HCT116 (cell line): ENCODE measurements at regions not wholly inside any gene's neighbourhood (a gene's known extent, or its start where the extent isn't known, plus 50 kb on each side); places are given as distances from the start of the nearest gene placed in this dataset.

Experiments
- ATAC-seq: fragments of 200-7000 bp; cut with Tn5 transposase; 2 replicates; pipeline ENCODE4 v1.9.1; 2020; ENCODE audit warnings: mild to moderate bottlenecking, moderate library complexity
- BruUV-seq: library from RNA; stranded (reverse); fragments of 400-500 nt; replicated peaks from 2 replicates; lab custom pipeline; 2021; lab: Mats Ljungman, UMichigan
- CTCF ChIA-PET: fragments of 300-600 bp; sonication (Branson Sonifier 250); formaldehyde crosslinking; loops from one replicate; lab custom pipeline; 2021; ENCODE audit warnings: antibody characterized with exemption; lab: Charles Lee
- POLR2A ChIA-PET: fragments of 300-600, 350-600 bp; sonication (Branson Sonifier 250); formaldehyde crosslinking; loops from one replicate; lab custom pipeline; 2021; ENCODE audit warnings: antibody characterized with exemption; lab: Charles Lee
- RAD21 ChIA-PET, 2 experiments: fragments of 300-600 bp; sonication (Branson Sonifier 250); formaldehyde crosslinking; loops; one replicate each; lab custom pipeline; 2023; ENCODE audit warnings: low total read pairs in 2 of 2; ENCODE audit not compliant: uncharacterized antibody in 2 of 2, unreplicated experiment in 2 of 2, low non-redundant PET in 1 of 2; lab: Charles Lee
- DNase-seq: peaks from one replicate; pipeline ENCODE4 v3.0.0-alpha.2; 2010; ENCODE audit warnings: low read depth, low spot score
- H2AFZ ChIP-seq: fragments of 200-600 bp; shearing (Covaris generic), sonication (generic); 2 replicates; pipeline ENCODE4 v1.6.1; 2017; ENCODE audit warnings: low read depth, mixed run types, mixed read lengths, antibody characterized with exemption, low read length; ENCODE audit not compliant: poor library complexity, severe bottlenecking
- H3K27ac ChIP-seq: 2 replicates; pipeline ENCODE4 v1.5.1; 2012; ENCODE audit warnings: low read depth, low read length
- H3K27me3 ChIP-seq: fragments of 200-600 bp; sonication (generic); 2 replicates; pipeline ENCODE4 v1.6.1; 2016; ENCODE audit warnings: mixed run types, low read length, mixed read lengths; ENCODE audit not compliant: insufficient read depth
- H3K36me3 ChIP-seq, 2 experiments: fragments of 200-500 bp in 1 of 2; fragments of 200-600 bp in 1 of 2; sonication (Bioruptor generic) in 1 of 2; sonication (generic) in 1 of 2; 2 replicates each; pipeline versions ENCODE4 v1.5.1 to v1.6.1; 2014 to 2016; ENCODE audit warnings: low read length in 2 of 2, inconsistent platforms in 1 of 2, mixed read lengths in 1 of 2, mixed run types in 1 of 2; ENCODE audit not compliant: insufficient read depth in 2 of 2, control insufficient read depth in 1 of 2
- H3K4me1 ChIP-seq, 2 experiments: fragments of 200-600 bp in 1 of 2; sonication (generic) in 1 of 2; 2 replicates each; pipeline versions ENCODE4 v1.5.1 to v1.6.1; 2012 to 2017; ENCODE audit warnings: low read length in 2 of 2, inconsistent platforms in 1 of 2, mild to moderate bottlenecking in 1 of 2, mixed read lengths in 1 of 2, mixed run types in 1 of 2, moderate library complexity in 1 of 2; ENCODE audit not compliant: insufficient read depth in 2 of 2, control insufficient read depth in 1 of 2
- H3K4me2 ChIP-seq: fragments of 200-600 bp; sonication (generic); 2 replicates; pipeline ENCODE4 v1.6.1; 2017; ENCODE audit warnings: mixed run types, low read length, mixed read lengths
- H3K4me3 ChIP-seq, 2 experiments: fragments of 200-600 bp in 1 of 2; sonication (generic) in 1 of 2; replicated peaks in 1 of 2; 2 replicates each; pipeline ENCODE4 v1.5.1; 2011 to 2016; ENCODE audit warnings: low read length in 2 of 2, control low read depth in 1 of 2, low read depth in 1 of 2, mild to moderate bottlenecking in 1 of 2, mixed read lengths in 1 of 2, mixed run types in 1 of 2
- H3K79me2 ChIP-seq: fragments of 200-600 bp; sonication (generic); 2 replicates; pipeline ENCODE4 v1.6.1; 2017; ENCODE audit warnings: mild to moderate bottlenecking, mixed run types, low read length, moderate library complexity, mixed read lengths; ENCODE audit not compliant: insufficient read depth
- H3K9ac ChIP-seq: fragments of 200-600 bp; sonication (generic); 2 replicates; pipeline ENCODE4 v1.6.1; 2016; ENCODE audit warnings: low read length, mixed read lengths
- H3K9me2 ChIP-seq: fragments of 200-600 bp; sonication (generic), shearing (Covaris generic); 2 replicates; pipeline ENCODE4 v1.6.1; 2017; ENCODE audit warnings: mixed run types, mild to moderate bottlenecking, moderate library complexity; ENCODE audit not compliant: insufficient read depth
- H3K9me3 ChIP-seq, 2 experiments: fragments of 200-500 bp in 1 of 2; fragments of 200-600 bp in 1 of 2; sonication (Bioruptor generic) in 1 of 2; sonication (generic) in 1 of 2; 2 replicates each; pipeline ENCODE4 v1.6.1; 2014 to 2017; ENCODE audit warnings: low read length in 2 of 2, mixed read lengths in 2 of 2, inconsistent platforms in 1 of 2, low read depth in 1 of 2, mild to moderate bottlenecking in 1 of 2, mixed run types in 1 of 2, moderate library complexity in 1 of 2; ENCODE audit not compliant: control insufficient read depth in 1 of 2, insufficient read depth in 1 of 2
- H4K20me1 ChIP-seq: fragments of 200-600 bp; sonication (generic), shearing (Covaris generic); 2 replicates; pipeline ENCODE4 v1.6.1; 2017; ENCODE audit warnings: mixed run types, mild to moderate bottlenecking, moderate library complexity; ENCODE audit not compliant: insufficient read depth
- CBX3 ChIP-seq: IDR thresholded peaks from 2 replicates; pipeline ENCODE4 v1.6.1; 2012; ENCODE audit warnings: low read depth
- EGR1 ChIP-seq: IDR thresholded peaks from 2 replicates; pipeline ENCODE4 v1.6.1; 2012; ENCODE audit warnings: low read depth
- ELF1 ChIP-seq: IDR thresholded peaks from 2 replicates; pipeline ENCODE4 v1.6.1; 2012; ENCODE audit warnings: low read depth, borderline replicate concordance
- FOSL1 ChIP-seq: IDR thresholded peaks from 2 replicates; pipeline ENCODE4 v1.6.1; 2012; ENCODE audit warnings: low read depth
- MAX ChIP-seq: IDR thresholded peaks from 2 replicates; pipeline ENCODE4 v1.6.1; 2012
- POLR2A ChIP-seq: IDR thresholded peaks from 2 replicates; pipeline ENCODE4 v1.7.0; 2011; ENCODE audit warnings: borderline replicate concordance; ENCODE audit not compliant: insufficient read depth, insufficient read length; ENCODE audit errors: extremely low read depth
- YY1 ChIP-seq: IDR thresholded peaks from 2 replicates; pipeline ENCODE4 v1.6.1; 2011; ENCODE audit warnings: low read length, low read depth, moderate library complexity, mild to moderate bottlenecking; ENCODE audit not compliant: insufficient replicate concordance; ENCODE audit errors: extremely low read depth
- intact Hi-C: fragments of 100-400 bp; cut with micrococcal nuclease; formaldehyde crosslinking; loops from 2 replicates; pipeline ENCODE4 v1.10.0; 2022
- TF ChIP-seq, protein P1 (sequence below), 3 experiments: fragments of 200-600 bp in 1 of 3; sonication (generic) in 1 of 3; IDR thresholded peaks in 2 of 3; conservative IDR thresholded peaks in 1 of 3; 2 replicates each; pipeline ENCODE4 v1.5.1; 2012 to 2017; ENCODE audit warnings: low read depth in 2 of 3, low read length in 2 of 3, antibody characterized with exemption in 1 of 3, borderline replicate concordance in 1 of 3, control low read depth in 1 of 3, mild to moderate bottlenecking in 1 of 3, mixed read lengths in 1 of 3, mixed run types in 1 of 3, moderate library complexity in 1 of 3; ENCODE audit not compliant: insufficient read depth in 1 of 3

DNA sequence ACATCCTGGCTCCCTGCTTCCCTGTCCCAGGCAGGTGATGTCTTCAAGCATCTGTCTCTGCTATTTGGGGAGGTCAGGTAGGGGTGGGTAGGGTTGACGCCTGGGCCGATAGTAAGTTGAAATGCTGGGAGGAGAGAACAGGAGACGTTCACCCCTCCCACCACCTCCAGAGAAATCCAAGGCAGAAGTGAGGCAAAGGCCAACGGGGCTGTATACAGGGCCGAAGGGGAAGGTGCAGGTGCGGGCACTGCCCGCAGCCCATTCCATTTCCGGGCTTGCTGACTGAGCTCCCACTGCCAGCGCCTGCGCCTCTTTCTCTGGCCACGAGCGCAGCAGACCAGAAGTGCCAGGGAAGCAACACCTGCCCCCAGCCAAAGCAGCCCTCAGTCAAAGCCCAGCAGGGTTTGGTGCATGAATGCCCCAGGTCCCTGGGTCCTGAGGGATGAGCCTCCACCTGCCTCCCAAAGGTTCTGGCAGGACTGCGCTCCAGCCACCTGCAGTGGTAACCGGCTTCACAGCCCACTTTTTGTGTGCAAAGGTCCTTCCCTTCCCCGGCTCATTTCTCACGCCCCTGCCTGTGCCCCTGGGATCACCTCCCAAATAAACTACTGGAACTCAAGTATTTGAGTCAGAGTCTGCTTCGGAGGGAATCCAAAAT lies 127.6 kb upstream of the TNRC6C start:
- CTCF ChIA-PET: interaction anchor here (1.3 kb wide), 1 partner anchor 62 kb away, joined by 3 read pairs; no protein-coding TSS in a partner anchor
- no peak for TF ChIP-seq MAX
- TF ChIP-seq ELF1: no peak
- TF ChIP-seq POLR2A: no peak
- TF ChIP-seq CBX3: no peak
- TF ChIP-seq EGR1: no peak
- TF ChIP-seq, protein P1, sequence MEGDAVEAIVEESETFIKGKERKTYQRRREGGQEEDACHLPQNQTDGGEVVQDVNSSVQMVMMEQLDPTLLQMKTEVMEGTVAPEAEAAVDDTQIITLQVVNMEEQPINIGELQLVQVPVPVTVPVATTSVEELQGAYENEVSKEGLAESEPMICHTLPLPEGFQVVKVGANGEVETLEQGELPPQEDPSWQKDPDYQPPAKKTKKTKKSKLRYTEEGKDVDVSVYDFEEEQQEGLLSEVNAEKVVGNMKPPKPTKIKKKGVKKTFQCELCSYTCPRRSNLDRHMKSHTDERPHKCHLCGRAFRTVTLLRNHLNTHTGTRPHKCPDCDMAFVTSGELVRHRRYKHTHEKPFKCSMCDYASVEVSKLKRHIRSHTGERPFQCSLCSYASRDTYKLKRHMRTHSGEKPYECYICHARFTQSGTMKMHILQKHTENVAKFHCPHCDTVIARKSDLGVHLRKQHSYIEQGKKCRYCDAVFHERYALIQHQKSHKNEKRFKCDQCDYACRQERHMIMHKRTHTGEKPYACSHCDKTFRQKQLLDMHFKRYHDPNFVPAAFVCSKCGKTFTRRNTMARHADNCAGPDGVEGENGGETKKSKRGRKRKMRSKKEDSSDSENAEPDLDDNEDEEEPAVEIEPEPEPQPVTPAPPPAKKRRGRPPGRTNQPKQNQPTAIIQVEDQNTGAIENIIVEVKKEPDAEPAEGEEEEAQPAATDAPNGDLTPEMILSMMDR (IDR thresholded peaks at IDR 0.05 in 2 of 3, conservative IDR thresholded peaks at IDR 0.05 in 1 of 3; ENCODE audit: borderline replicate concordance in 1 of 3, insufficient read depth in 1 of 3, low read depth in 2 of 3, low read length in 2 of 3): no peak
- no peak for TF ChIP-seq FOSL1
- TF ChIP-seq YY1: no peak

More for the DNA sequence above, 127.6 kb upstream of the TNRC6C start:
- no peaks in the 10 kb centered on the region for H3K79me2 ChIP-seq
- H4K20me1 ChIP-seq: no peaks in the 10 kb centered on the region
- ATAC-seq (no peak), DNase-seq (no peak)
- no peaks in the 10 kb centered on the region for H3K9me2 ChIP-seq
- H3K36me3 ChIP-seq: no peaks in the 10 kb centered on the region
- ChIA-PET RAD21 (no interaction called here), POLR2A (interaction anchor here (1.0 kb wide), 1 partner anchor 15 kb away, joined by 3 read pairs; no protein-coding TSS in a partner anchor)
- intact Hi-C loops: no loop called here
- H2AFZ ChIP-seq: peak overlapping the region; percentile 55
- H3K4me3 ChIP-seq: peak overlapping the region in 1 of 2 experiments; percentile 2; a peak in 1 of 4 replicates
- no peaks in the 10 kb centered on the region for H3K9me3 ChIP-seq
- H3K4me1 ChIP-seq: peaks cover 28 to 45% of the 10 kb centered on the region in 2 experiments
- no peaks in the 10 kb centered on the region for H3K27me3 ChIP-seq
- H3K9ac ChIP-seq: 0 out of 2 replicates have a peak overlapping the region, but pooled peaks have one; percentile 37
- peak overlapping the region; percentile 11; the same call in 1 of the 2 replicates for H3K27ac ChIP-seq
- no TSS peak for BruUV-seq
- peak overlapping the region; percentile 62 for H3K4me2 ChIP-seq
